Right cardiac atrium (tissue), 5 donors: ENCODE measurements at regions not wholly inside any gene's neighbourhood (a gene's known extent, or its start where the extent isn't known, plus 50 kb on each side); places are given as distances from the start of the nearest gene placed in this dataset.
"Not testable (repeated sequence)": the region's sequence is repeated elsewhere in the genome, so short reads cannot be mapped to it uniquely, and the experiment has no call there.

ENCODE experiments used
- ATAC-seq, 2 donors: fragments of 200-7000 bp; cut with Tn5 transposase; one replicate each; pipeline versions ENCODE4 v1.8.0 to v1.9.1; 2020; ENCODE audit warnings: moderate library complexity in 2 of 2, mild to moderate bottlenecking in 1 of 2
- DNase-seq, 3 donors: peaks; one replicate each; pipeline ENCODE4 v3.0.0-alpha.2; 2020
- H3K27ac ChIP-seq: one replicate; pipeline ENCODE4 v1.5.1; 2013; ENCODE audit warnings: mild to moderate bottlenecking, low read length, control low read depth, moderate library complexity
- H3K27me3 ChIP-seq: one replicate; pipeline ENCODE4 v1.6.1; 2013; ENCODE audit not compliant: control insufficient read depth, insufficient read depth
- H3K4me1 ChIP-seq: one replicate; pipeline ENCODE4 v1.6.1; 2013; ENCODE audit warnings: low read length; ENCODE audit not compliant: control insufficient read depth, insufficient read depth
- H3K4me3 ChIP-seq: one replicate; pipeline ENCODE4 v1.5.1; 2013; ENCODE audit warnings: low read length, control low read depth
- H3K9me3 ChIP-seq: one replicate; pipeline ENCODE4 v1.6.1; 2013; ENCODE audit warnings: low read length; ENCODE audit not compliant: control insufficient read depth
- WGBS: extraction: QIAGEN DNeasy Blood & Tissue Kit; methylation state at CpG from one replicate; pipeline ENCODE4 v1.1.7; 2013; 5-methylcytosine and 5-hydroxymethylcytosine counted together
- intact Hi-C, 4 donors: fragments of 100-400 bp; cut with DNase I; formaldehyde crosslinking; loops; one replicate each; pipeline versions ENCODE4 v1.11.0 to v1.14.0; 2022 to 2023
- donor health status: healthy with polysubstance abuse.
- donor health status: DM: no; HTN: yes; CAD: no.
- donor health status: DM: no; HTN: no; CAD: no.
- donor health status: DM: no; HTN: yes; CAD: no; lungs with severe emphysema.
- donor health status: DM: yes; HTN: yes; CAD: no.

- 67% methylated on average over 1 of the region's 1 CpG for WGBS
- H3K9me3 ChIP-seq, DNase-seq, intact Hi-C loops, H3K4me1 ChIP-seq, H3K27me3 ChIP-seq, H3K27ac ChIP-seq, H3K4me3 ChIP-seq, ATAC-seq: not testable (repeated sequence)
Observed at GRCh38 chr3:181475146-181475545, 236.6 kb upstream of the SOX2 start.

GRCh38 chr3:181470349-181470748 is 241.4 kb upstream of the SOX2 start:
- intact Hi-C loops, result no loop called here
- 91% methylated on average over 1 of the region's 1 CpG for WGBS
- no peaks in the 10 kb centered on the region for H3K27me3 ChIP-seq
- no peak overlapping the region for H3K4me3 ChIP-seq
- H3K27ac ChIP-seq, result no peak overlapping the region
- H3K4me1 ChIP-seq, result no peaks in the 10 kb centered on the region
- no peak for DNase-seq
- H3K9me3 ChIP-seq, result no peaks in the 10 kb centered on the region
- no peak for ATAC-seq

GRCh38 chr3:181464033-181464694 is 247.6 kb upstream of the SOX2 start:
- Histone ChIP-seq H3K27ac (no peak overlapping the region), H3K4me1 (no peaks in the 10 kb centered on the region), H3K4me3 (no peak overlapping the region), H3K9me3 (no peaks in the 10 kb centered on the region), H3K27me3 (no peaks in the 10 kb centered on the region)
- ATAC-seq, result no peak
- intact Hi-C loops, result no loop called here
- 75% methylated on average over 6 of the region's 6 CpGs for WGBS
- DNase-seq, result no peak

- WGBS, result 80% methylated on average over 5 of the region's 5 CpGs
- Histone ChIP-seq H3K4me3 (no peak overlapping the region), H3K9me3 (no peaks in the 10 kb centered on the region), H3K27ac (no peak overlapping the region), H3K27me3 (no peaks in the 10 kb centered on the region), H3K4me1 (no peaks in the 10 kb centered on the region)
- no peak for DNase-seq
- intact Hi-C loops, result no loop called here
- ATAC-seq, result no peak
Observed at GRCh38 chr3:181461381-181461780, 250.3 kb upstream of the SOX2 start.

GRCh38 chr3:181459516-181459915 is 252.2 kb upstream of the SOX2 start:
- H3K9me3 ChIP-seq, result no peaks in the 10 kb centered on the region
- 82% methylated on average over 2 of the region's 2 CpGs for WGBS
- H3K4me1 ChIP-seq, result no peaks in the 10 kb centered on the region
- no peak overlapping the region for H3K27ac ChIP-seq
- no peak for DNase-seq
- intact Hi-C loops, result no loop called here
- no peak for ATAC-seq
- no peak overlapping the region for H3K4me3 ChIP-seq
- H3K27me3 ChIP-seq, result no peaks in the 10 kb centered on the region

- ATAC-seq, result no peak
Observed at GRCh38 chr3:181458857-181459256, 252.9 kb upstream of the SOX2 start.

GRCh38 chr3:181457756-181458155 is 254.0 kb upstream of the SOX2 start:
- WGBS, result 69% methylated on average over 4 of the region's 4 CpGs
- intact Hi-C loops, result no loop called here
- no peaks in the 10 kb centered on the region for H3K27me3 ChIP-seq
- H3K4me1 ChIP-seq, result no peaks in the 10 kb centered on the region
- no peak overlapping the region for H3K4me3 ChIP-seq
- ATAC-seq, result no peak
- H3K9me3 ChIP-seq, result no peaks in the 10 kb centered on the region
- H3K27ac ChIP-seq, result no peak overlapping the region
- DNase-seq, result no peak

More at GRCh38 chr3:181458857-181459256, 252.9 kb upstream of the SOX2 start:
- Histone ChIP-seq H3K4me3 (no peak overlapping the region), H3K9me3 (no peaks in the 10 kb centered on the region), H3K27ac (no peak overlapping the region), H3K27me3 (no peaks in the 10 kb centered on the region), H3K4me1 (no peaks in the 10 kb centered on the region)
- DNase-seq, result no peak
- intact Hi-C loops, result no loop called here

- no peak for ATAC-seq
- DNase-seq, result peak; percentile 17 to 48 (median 40)
- no peaks in the 10 kb centered on the region for H3K4me1 ChIP-seq
- intact Hi-C loops, result no loop called here
- no peak overlapping the region for H3K27ac ChIP-seq
- no peaks in the 10 kb centered on the region for H3K9me3 ChIP-seq
- WGBS, result 81% methylated on average over 9 of the region's 9 CpGs
- H3K27me3 ChIP-seq, result no peaks in the 10 kb centered on the region
- H3K4me3 ChIP-seq, result no peak overlapping the region
Observed at GRCh38 chr3:181457190-181457589, 254.5 kb upstream of the SOX2 start.

- no peaks in the 10 kb centered on the region for H3K9me3 ChIP-seq
- WGBS, result 34% methylated on average over 1 of the region's 1 CpG
- intact Hi-C loops, result no loop called here
- no peaks in the 10 kb centered on the region for H3K4me1 ChIP-seq
- H3K27ac ChIP-seq, result no peak overlapping the region
- H3K4me3 ChIP-seq, result no peak overlapping the region
- DNase-seq (no peak), ATAC-seq (no peak)
- no peaks in the 10 kb centered on the region for H3K27me3 ChIP-seq
Observed at GRCh38 chr3:181455276-181455675, 256.4 kb upstream of the SOX2 start.

GRCh38 chr3:181454451-181455027 is 257.2 kb upstream of the SOX2 start:
- ATAC-seq (no peak), DNase-seq (no peak)
- Histone ChIP-seq H3K4me1 (no peaks in the 10 kb centered on the region), H3K27me3 (no peaks in the 10 kb centered on the region), H3K27ac (no peak overlapping the region), H3K4me3 (no peak overlapping the region), H3K9me3 (no peaks in the 10 kb centered on the region)
- intact Hi-C loops, result no loop called here
- WGBS, result 77% methylated on average over 6 of the region's 6 CpGs

- 73% methylated on average over 2 of the region's 2 CpGs for WGBS
- H3K4me3 ChIP-seq, result no peak overlapping the region
- H3K4me1 ChIP-seq, result no peaks in the 10 kb centered on the region
- no peaks in the 10 kb centered on the region for H3K9me3 ChIP-seq
- H3K27me3 ChIP-seq, result no peaks in the 10 kb centered on the region
- no peak for ATAC-seq
- intact Hi-C loops, result no loop called here
- DNase-seq, result no peak
- no peak overlapping the region for H3K27ac ChIP-seq
Observed at GRCh38 chr3:181446741-181447140, 265.0 kb upstream of the SOX2 start.

- no peak overlapping the region for H3K27ac ChIP-seq
- DNase-seq (no peak), ATAC-seq (no peak)
- H3K4me3 ChIP-seq, result no peak overlapping the region
- no peaks in the 10 kb centered on the region for H3K4me1 ChIP-seq
- 88% methylated on average over 3 of the region's 3 CpGs for WGBS
- H3K27me3 ChIP-seq, result no peaks in the 10 kb centered on the region
- H3K9me3 ChIP-seq, result no peaks in the 10 kb centered on the region
- intact Hi-C loops, result no loop called here
Observed at GRCh38 chr3:181442066-181442465, 269.7 kb upstream of the SOX2 start.
